ENCODE measurements at regions not wholly inside any gene's neighbourhood (a gene's known extent, or its start where the extent isn't known, plus 50 kb on each side); places are given as distances from the start of the nearest gene placed in this dataset.

DNA sequence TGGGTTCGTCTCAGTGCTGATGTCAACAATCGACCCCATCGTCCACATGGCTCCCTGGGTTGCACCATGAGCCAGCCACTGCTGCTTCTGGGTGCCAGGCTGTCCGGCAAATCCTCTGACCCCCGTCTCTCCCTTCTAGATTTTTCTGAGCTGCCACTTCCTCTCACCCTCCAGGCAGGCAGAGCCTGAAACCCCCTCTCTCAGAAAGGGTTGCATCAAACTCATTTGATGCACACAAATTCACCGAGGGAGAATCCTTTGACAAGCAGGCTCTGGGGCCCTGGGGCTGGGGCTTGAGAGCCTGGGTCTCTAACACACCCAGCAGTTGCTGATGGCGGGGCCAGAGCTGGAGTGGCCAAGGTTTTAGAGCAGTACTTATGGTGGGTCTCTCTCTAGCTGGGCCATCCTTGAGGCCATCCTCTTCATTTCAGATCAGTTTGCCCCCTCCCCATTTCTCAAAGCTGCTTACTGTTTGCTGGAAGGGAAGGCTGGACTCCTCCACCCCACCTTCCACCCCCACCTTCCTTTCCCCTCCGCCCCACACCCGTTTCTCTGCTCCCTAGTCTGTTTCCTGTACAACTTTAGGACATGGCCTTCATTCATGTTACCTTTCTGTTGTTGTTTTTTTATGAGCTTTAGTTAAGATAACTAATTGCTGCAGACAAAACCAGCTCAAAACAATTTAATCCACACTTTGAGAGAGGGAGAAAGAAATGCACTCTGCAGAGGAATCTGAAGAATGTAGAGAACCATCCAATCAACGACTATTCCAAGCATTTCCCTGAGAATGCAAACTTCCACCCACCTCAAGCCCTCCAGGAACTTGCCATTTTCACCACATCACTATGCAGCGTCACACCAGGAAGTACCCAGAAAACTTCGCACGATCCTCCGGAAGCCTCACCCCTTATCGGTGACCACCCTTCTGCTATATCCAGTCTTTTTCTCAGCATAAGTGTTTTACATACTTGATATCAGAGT lies 69.5 kb downstream of the ARL4C start:
- TF ChIP-seq CTCF (IDR thresholded peaks at IDR 0.05), result no peak
- no peak for TF ChIP-seq POLR2A (IDR thresholded peaks at IDR 0.05)
